ENCODE measurements at regions not wholly inside any gene's neighbourhood (a gene's known extent, or its start where the extent isn't known, plus 50 kb on each side); places are given as distances from the start of the nearest gene placed in this dataset.

DNA sequence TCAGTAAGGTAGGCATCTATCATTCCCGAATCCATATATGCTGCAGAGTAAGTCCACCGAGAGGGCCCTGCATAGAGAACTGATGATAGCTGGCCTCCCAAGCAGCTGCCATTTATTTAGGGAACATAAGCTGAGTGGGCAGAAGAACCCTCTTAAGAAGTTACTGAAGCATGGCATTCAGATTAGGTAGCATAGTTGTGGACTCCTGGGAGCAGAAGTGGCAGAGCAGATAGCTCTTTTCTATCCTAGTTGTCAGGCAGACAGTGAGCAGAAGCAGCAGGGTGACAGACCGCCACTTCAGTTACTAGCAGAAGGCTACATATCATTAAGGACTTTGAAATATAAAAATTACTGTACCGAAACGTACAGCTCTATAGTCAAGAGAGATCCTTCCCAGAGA is 454.7 kb downstream of the PPP4R3C start:
- H3K4me1 ChIP-seq = no peaks in the 10 kb centered on the region
- no peak for TF ChIP-seq EP300 (IDR thresholded peaks at IDR 0.05)
- no peak for TF ChIP-seq POLR2A (IDR thresholded peaks at IDR 0.05)
- TF ChIP-seq, protein P1, sequence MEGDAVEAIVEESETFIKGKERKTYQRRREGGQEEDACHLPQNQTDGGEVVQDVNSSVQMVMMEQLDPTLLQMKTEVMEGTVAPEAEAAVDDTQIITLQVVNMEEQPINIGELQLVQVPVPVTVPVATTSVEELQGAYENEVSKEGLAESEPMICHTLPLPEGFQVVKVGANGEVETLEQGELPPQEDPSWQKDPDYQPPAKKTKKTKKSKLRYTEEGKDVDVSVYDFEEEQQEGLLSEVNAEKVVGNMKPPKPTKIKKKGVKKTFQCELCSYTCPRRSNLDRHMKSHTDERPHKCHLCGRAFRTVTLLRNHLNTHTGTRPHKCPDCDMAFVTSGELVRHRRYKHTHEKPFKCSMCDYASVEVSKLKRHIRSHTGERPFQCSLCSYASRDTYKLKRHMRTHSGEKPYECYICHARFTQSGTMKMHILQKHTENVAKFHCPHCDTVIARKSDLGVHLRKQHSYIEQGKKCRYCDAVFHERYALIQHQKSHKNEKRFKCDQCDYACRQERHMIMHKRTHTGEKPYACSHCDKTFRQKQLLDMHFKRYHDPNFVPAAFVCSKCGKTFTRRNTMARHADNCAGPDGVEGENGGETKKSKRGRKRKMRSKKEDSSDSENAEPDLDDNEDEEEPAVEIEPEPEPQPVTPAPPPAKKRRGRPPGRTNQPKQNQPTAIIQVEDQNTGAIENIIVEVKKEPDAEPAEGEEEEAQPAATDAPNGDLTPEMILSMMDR (IDR thresholded peaks at IDR 0.05) = no peak
- TF ChIP-seq POLR2AphosphoS5 (IDR thresholded peaks at IDR 0.05) = no peak
- H3K36me3 ChIP-seq = no peaks in the 10 kb centered on the region
- DNase-seq = no peak
- no peak for ATAC-seq (ENCODE audit: low FRiP score in 2 of 2)
- no peaks in the 10 kb centered on the region for H3K9me3 ChIP-seq
- 65 to 67% methylated on average over 4 to 5 of the region's 5 CpGs for WGBS, 2 donors
- no peak overlapping the region for H3K27ac ChIP-seq
- H3K4me3 ChIP-seq = no peak overlapping the region
- no peaks in the 10 kb centered on the region for H3K27me3 ChIP-seq

DNA sequence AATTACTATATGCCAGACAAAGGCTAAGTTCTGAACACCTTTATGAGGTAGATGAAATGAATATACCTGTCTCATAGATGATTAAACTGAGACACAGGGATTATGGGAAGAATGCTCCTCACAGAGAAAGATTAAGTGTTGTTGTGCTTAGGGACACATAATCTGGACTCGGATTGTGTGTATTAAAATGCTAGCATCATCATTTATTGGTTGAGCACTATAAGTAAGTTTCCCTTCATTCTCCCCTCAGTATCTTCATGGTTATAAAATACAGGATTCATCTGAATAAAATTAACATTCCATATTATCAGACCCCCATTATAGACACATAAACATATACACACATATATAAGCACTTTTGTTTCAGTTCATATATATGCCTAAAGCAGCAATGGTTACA is 463.5 kb downstream of the PPP4R3C start:
- ATAC-seq (ENCODE audit: low FRiP score in 2 of 2) (no peak), DNase-seq (no peak)
- Histone ChIP-seq H3K4me1 (no peaks in the 10 kb centered on the region), H3K36me3 (no peaks in the 10 kb centered on the region), H3K27me3 (no peaks in the 10 kb centered on the region), H3K9me3 (no peaks in the 10 kb centered on the region), H3K27ac (no peak overlapping the region), H3K4me3 (no peak overlapping the region)
- TF ChIP-seq, protein P1 (IDR thresholded peaks at IDR 0.05) = no peak
- TF ChIP-seq POLR2AphosphoS5 (IDR thresholded peaks at IDR 0.05) = no peak
- no peak for TF ChIP-seq EP300 (IDR thresholded peaks at IDR 0.05)
- TF ChIP-seq POLR2A (IDR thresholded peaks at IDR 0.05) = no peak
- WGBS, 2 donors = 68 to 92% methylated on average over 1 of the region's 1 CpG

DNA sequence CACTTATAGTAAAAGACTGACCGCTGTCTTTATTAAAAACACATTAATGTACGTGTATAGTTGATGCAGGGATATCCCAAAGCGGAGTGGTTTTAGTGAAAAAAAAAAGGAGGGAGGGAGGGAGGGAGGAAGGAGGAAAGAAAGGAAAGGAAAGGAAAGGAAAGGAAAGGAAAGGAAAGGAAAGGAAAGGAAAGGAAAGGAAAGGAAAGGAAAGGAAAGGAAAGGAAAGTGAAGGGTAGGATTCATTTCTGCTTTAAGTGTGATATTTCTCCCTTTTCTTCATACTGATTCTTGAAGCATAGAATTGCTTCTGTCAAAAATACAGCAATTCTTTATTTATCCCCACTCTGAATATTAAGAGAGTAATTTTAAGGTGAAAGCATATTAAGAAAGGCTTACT is 504.9 kb downstream of the PPP4R3C start:
- ATAC-seq (ENCODE audit: low FRiP score in 2 of 2) = no peak
- DNase-seq = no peak
- TF ChIP-seq POLR2AphosphoS5 (IDR thresholded peaks at IDR 0.05) = no peak
- no peak for TF ChIP-seq EP300 (IDR thresholded peaks at IDR 0.05)
- no peak for TF ChIP-seq POLR2A (IDR thresholded peaks at IDR 0.05)
- TF ChIP-seq, protein P1 (IDR thresholded peaks at IDR 0.05) = no peak
- Histone ChIP-seq H3K36me3 (no peaks in the 10 kb centered on the region), H3K4me3 (no peak overlapping the region), H3K9me3 (no peaks in the 10 kb centered on the region), H3K27ac (no peak overlapping the region), H3K4me1 (no peaks in the 10 kb centered on the region), H3K27me3 (no peaks in the 10 kb centered on the region)
- 45 to 94% methylated on average over 3 of the region's 3 CpGs for WGBS, 2 donors

DNA sequence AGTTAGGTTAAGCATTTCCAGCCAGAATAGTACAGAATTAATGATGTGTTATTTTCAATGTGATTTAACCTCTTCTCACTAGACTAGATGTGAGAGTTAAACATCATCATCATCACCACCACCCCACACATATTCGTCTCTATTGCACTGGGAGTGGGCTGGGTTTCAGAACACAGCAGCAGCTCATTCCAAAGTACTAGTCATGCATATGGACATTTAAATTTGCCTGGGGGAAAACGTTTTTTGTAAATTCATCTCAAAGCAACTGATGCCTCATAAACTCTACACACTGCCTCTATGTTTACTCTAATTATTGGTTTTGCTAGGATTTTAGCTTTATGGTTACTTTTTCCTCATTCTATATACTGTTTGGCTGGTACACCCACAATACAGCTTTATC is 509.1 kb downstream of the PPP4R3C start:
- WGBS, 2 donors = 17 to 33% methylated on average over 1 to 2 of the region's 2 CpGs
- Histone ChIP-seq H3K27me3 (no peaks in the 10 kb centered on the region), H3K36me3 (no peaks in the 10 kb centered on the region), H3K4me1 (no peaks in the 10 kb centered on the region), H3K4me3 (no peak overlapping the region), H3K9me3 (no peaks in the 10 kb centered on the region), H3K27ac (no peak overlapping the region)
- ATAC-seq (ENCODE audit: low FRiP score in 2 of 2) = no peak
- DNase-seq = no peak
- TF ChIP-seq POLR2AphosphoS5 (IDR thresholded peaks at IDR 0.05) (no peak), EP300 (IDR thresholded peaks at IDR 0.05) (no peak), POLR2A (IDR thresholded peaks at IDR 0.05) (no peak)
- TF ChIP-seq, protein P1 (IDR thresholded peaks at IDR 0.05) = no peak

- ATAC-seq (ENCODE audit: low FRiP score in 2 of 2) = no peak
- H3K27ac ChIP-seq = no peak overlapping the region
- H3K36me3 ChIP-seq = no peaks in the 10 kb centered on the region
- no peaks in the 10 kb centered on the region for H3K27me3 ChIP-seq
- 32 to 40% methylated on average over 2 of the region's 2 CpGs for WGBS, 2 donors
- TF ChIP-seq POLR2A (IDR thresholded peaks at IDR 0.05) = no peak
- TF ChIP-seq, protein P1 (IDR thresholded peaks at IDR 0.05) = no peak
- no peak for TF ChIP-seq POLR2AphosphoS5 (IDR thresholded peaks at IDR 0.05)
- no peak for TF ChIP-seq EP300 (IDR thresholded peaks at IDR 0.05)
- DNase-seq = no peak
- H3K9me3 ChIP-seq = no peaks in the 10 kb centered on the region
- H3K4me3 ChIP-seq = no peak overlapping the region
- no peaks in the 10 kb centered on the region for H3K4me1 ChIP-seq
Observed at GRCh38 chrX:26952213-26952612, 510.9 kb downstream of the PPP4R3C start.
